Mesenchymal stem cell (in vitro differentiated cells and primary cell): ENCODE measurements at regions not wholly inside any gene's neighbourhood (a gene's known extent, or its start where the extent isn't known, plus 50 kb on each side); places are given as distances from the start of the nearest gene placed in this dataset.

Experiments
- DNase-seq: peaks from one replicate; pipeline ENCODE4 v3.0.0-alpha.2; 2013
- H2AFZ ChIP-seq: one replicate; pipeline ENCODE4 v1.6.1; 2013; ENCODE audit warnings: low read depth, mild to moderate bottlenecking, control low read depth, inconsistent platforms, low read length, moderate library complexity
- H2AK5ac ChIP-seq: 2 replicates; pipeline ENCODE4 v1.6.1; 2013; ENCODE audit warnings: low read length, moderate library complexity, mild to moderate bottlenecking, inconsistent platforms; ENCODE audit not compliant: severe bottlenecking
- H2BK120ac ChIP-seq: one replicate; pipeline ENCODE4 v1.6.1; 2013; ENCODE audit warnings: low read depth, mild to moderate bottlenecking, inconsistent platforms, low read length, moderate library complexity
- H2BK12ac ChIP-seq, 2 experiments: one replicate each; pipeline ENCODE4 v1.6.1; 2013; ENCODE audit warnings: inconsistent platforms in 2 of 2, low read length in 2 of 2, mild to moderate bottlenecking in 2 of 2, moderate library complexity in 2 of 2, control low read depth in 1 of 2
- H2BK15ac ChIP-seq: one replicate; pipeline ENCODE4 v1.6.1; 2013; ENCODE audit warnings: mild to moderate bottlenecking, low read depth, inconsistent platforms; ENCODE audit not compliant: poor library complexity, severe bottlenecking
- H2BK5ac ChIP-seq: 2 replicates; pipeline ENCODE4 v1.6.1; 2013; ENCODE audit warnings: low read depth, mild to moderate bottlenecking, low read length, control low read depth, inconsistent platforms; ENCODE audit not compliant: poor library complexity, severe bottlenecking
- H3K14ac ChIP-seq, 2 experiments: one replicate each; pipeline ENCODE4 v1.6.1; 2013; ENCODE audit warnings: inconsistent platforms in 2 of 2, low read length in 2 of 2, control low read depth in 1 of 2, mild to moderate bottlenecking in 1 of 2, moderate library complexity in 1 of 2
- H3K18ac ChIP-seq, 2 experiments: one replicate each; pipeline ENCODE4 v1.6.1; 2013; ENCODE audit warnings: inconsistent platforms in 2 of 2, low read length in 2 of 2, control low read depth in 1 of 2, low read depth in 1 of 2, mild to moderate bottlenecking in 1 of 2
- H3K23ac ChIP-seq, 2 experiments: one replicate each; pipeline ENCODE4 v1.6.1; 2013; ENCODE audit warnings: inconsistent platforms in 2 of 2, low read length in 2 of 2, mild to moderate bottlenecking in 2 of 2, moderate library complexity in 2 of 2, control low read depth in 1 of 2
- H3K27ac ChIP-seq: 2 replicates; pipeline ENCODE4 v1.5.1; 2013; ENCODE audit warnings: mild to moderate bottlenecking, moderate library complexity, low read length, control low read depth, inconsistent platforms; ENCODE audit not compliant: poor library complexity, severe bottlenecking
- H3K27me3 ChIP-seq, 2 experiments: 2 replicates each; pipeline versions ENCODE4 v1.6.1 to v1.7.0; 2013; ENCODE audit warnings: low read length in 2 of 2, mild to moderate bottlenecking in 2 of 2, moderate library complexity in 2 of 2, control low read depth in 1 of 2, inconsistent platforms in 1 of 2; ENCODE audit not compliant: control insufficient read depth in 1 of 2, insufficient read depth in 1 of 2
- H3K36me3 ChIP-seq, 2 experiments: 2 replicates each; pipeline versions ENCODE4 v1.6.1 to v1.7.0; 2013; ENCODE audit warnings: low read length in 2 of 2, control low read depth in 1 of 2, inconsistent platforms in 1 of 2, low read depth in 1 of 2, mild to moderate bottlenecking in 1 of 2; ENCODE audit not compliant: insufficient read depth in 2 of 2, control insufficient read depth in 1 of 2
- H3K4ac ChIP-seq, 2 experiments: one replicate each; pipeline ENCODE4 v1.6.1; 2013; ENCODE audit warnings: inconsistent platforms in 2 of 2, low read length in 2 of 2, mild to moderate bottlenecking in 2 of 2, moderate library complexity in 2 of 2, control low read depth in 1 of 2, low read depth in 1 of 2
- H3K4me1 ChIP-seq: 2 replicates; pipeline ENCODE4 v1.6.1; 2013; ENCODE audit warnings: low read depth, low read length, control low read depth; ENCODE audit not compliant: control insufficient read depth, insufficient read depth
- H3K4me2 ChIP-seq: 2 replicates; pipeline ENCODE4 v1.6.1; 2013; ENCODE audit warnings: low read length, mild to moderate bottlenecking, inconsistent platforms; ENCODE audit not compliant: poor library complexity, severe bottlenecking
- H3K4me3 ChIP-seq, 2 experiments: 2 replicates each; pipeline versions ENCODE4 v1.5.1 to v1.7.0; 2013; ENCODE audit warnings: low read length in 2 of 2, mild to moderate bottlenecking in 2 of 2, control low read depth in 1 of 2, low read depth in 1 of 2; ENCODE audit not compliant: insufficient read depth in 1 of 2
- H3K79me1 ChIP-seq: replicated peaks from 2 replicates; pipeline ENCODE4 v1.6.1; 2013; ENCODE audit warnings: mild to moderate bottlenecking, control low read depth, low read length, inconsistent platforms; ENCODE audit not compliant: poor library complexity, severe bottlenecking
- H3K9ac ChIP-seq: 2 replicates; pipeline ENCODE4 v1.7.0; 2013; ENCODE audit warnings: mild to moderate bottlenecking, low read length, moderate library complexity
- H3K9me3 ChIP-seq: 2 replicates; pipeline ENCODE4 v1.7.0; 2013; ENCODE audit warnings: mild to moderate bottlenecking, low read length; ENCODE audit not compliant: control insufficient read depth
- H4K8ac ChIP-seq: one replicate; pipeline ENCODE4 v1.6.1; 2013; ENCODE audit warnings: inconsistent platforms, mild to moderate bottlenecking, low read length, moderate library complexity
- H4K91ac ChIP-seq: one replicate; pipeline ENCODE4 v1.6.1; 2013; ENCODE audit warnings: mild to moderate bottlenecking, low read length, inconsistent platforms
- WGBS: methylation state at CpG from one replicate; pipeline ENCODE4 v1.1.7; 2013; ENCODE audit warnings: mixed read lengths; 5-methylcytosine and 5-hydroxymethylcytosine counted together

- Histone ChIP-seq H3K4me3 (no peak overlapping the region), H3K23ac (no peak overlapping the region), H4K8ac (no peak overlapping the region), H3K79me1 (no peaks in the 10 kb centered on the region), H2AK5ac (no peak overlapping the region), H3K18ac (no peak overlapping the region), H4K91ac (no peak overlapping the region), H3K27me3 (no peaks in the 10 kb centered on the region), H3K9ac (no peak overlapping the region), H3K4ac (no peak overlapping the region), H3K4me2 (no peak overlapping the region), H3K27ac (no peak overlapping the region), H3K14ac (no peak overlapping the region), H3K4me1 (no peaks in the 10 kb centered on the region), H2AFZ (no peak overlapping the region), H3K36me3 (no peaks in the 10 kb centered on the region), H2BK15ac (no peak overlapping the region), H2BK5ac (no peak overlapping the region), H2BK12ac (no peak overlapping the region), H3K9me3 (no peaks in the 10 kb centered on the region), H2BK120ac (no peak overlapping the region)
- WGBS, result 39% methylated on average over 5 of the region's 5 CpGs
- no peak for DNase-seq
Measured at GRCh38 chr12:17976202-17976601, 113.8 kb downstream of the RERGL start.

- Histone ChIP-seq H2BK12ac (no peak overlapping the region), H3K79me1 (no peaks in the 10 kb centered on the region), H4K8ac (no peak overlapping the region), H3K18ac (no peak overlapping the region), H3K9ac (no peak overlapping the region), H2AK5ac (no peak overlapping the region), H2BK120ac (no peak overlapping the region), H3K4ac (no peak overlapping the region), H3K36me3 (no peaks in the 10 kb centered on the region), H2BK5ac (no peak overlapping the region), H3K4me3 (no peak overlapping the region), H2BK15ac (no peak overlapping the region), H3K9me3 (no peaks in the 10 kb centered on the region), H4K91ac (no peak overlapping the region), H3K27ac (no peak overlapping the region), H3K4me2 (no peak overlapping the region), H2AFZ (no peak overlapping the region), H3K23ac (no peak overlapping the region), H3K14ac (no peak overlapping the region), H3K4me1 (no peaks in the 10 kb centered on the region), H3K27me3 (no peaks in the 10 kb centered on the region)
- WGBS, result 72% methylated on average over 1 of the region's 1 CpG
- no peak for DNase-seq
Measured at GRCh38 chr12:17975763-17976162, 114.2 kb downstream of the RERGL start.

- Histone ChIP-seq H2BK5ac (no peak overlapping the region), H4K8ac (no peak overlapping the region), H4K91ac (no peak overlapping the region), H3K36me3 (no peaks in the 10 kb centered on the region), H2BK12ac (no peak overlapping the region), H2AK5ac (no peak overlapping the region), H3K79me1 (no peaks in the 10 kb centered on the region), H3K4me2 (no peak overlapping the region), H3K4me3 (no peak overlapping the region), H3K18ac (no peak overlapping the region), H3K4ac (no peak overlapping the region), H2AFZ (no peak overlapping the region), H3K14ac (no peak overlapping the region), H3K27me3 (no peaks in the 10 kb centered on the region), H3K9ac (no peak overlapping the region), H3K27ac (no peak overlapping the region), H3K4me1 (no peaks in the 10 kb centered on the region), H2BK15ac (no peak overlapping the region), H3K23ac (no peak overlapping the region), H2BK120ac (no peak overlapping the region), H3K9me3 (no peaks in the 10 kb centered on the region)
- 88% methylated on average over 2 of the region's 2 CpGs for WGBS
- DNase-seq, result no peak
Measured at GRCh38 chr12:17975239-17975638, 114.8 kb downstream of the RERGL start.

- no peak for DNase-seq
- H2BK120ac ChIP-seq, result no peak overlapping the region
- no peak overlapping the region for H2AFZ ChIP-seq
- H3K4ac ChIP-seq, result no peak overlapping the region
- no peak overlapping the region for H3K4me2 ChIP-seq
- peak overlapping the region; percentile 15 for H3K9ac ChIP-seq
- no peaks in the 10 kb centered on the region for H3K36me3 ChIP-seq
- no peak overlapping the region for H2BK5ac ChIP-seq
- no peak overlapping the region for H3K4me3 ChIP-seq
- WGBS, result no CpG with 5 or more reads among the region's 1 CpG
- no peak overlapping the region for H2AK5ac ChIP-seq
- H4K8ac ChIP-seq, result no peak overlapping the region
- no peak overlapping the region for H3K27ac ChIP-seq
- H3K4me1 ChIP-seq, result no peaks in the 10 kb centered on the region
- peaks cover 3% of the 10 kb centered on the region for H3K9me3 ChIP-seq
- H3K18ac ChIP-seq, result no peak overlapping the region
- H2BK15ac ChIP-seq, result no peak overlapping the region
- no peak overlapping the region for H2BK12ac ChIP-seq
- no peaks in the 10 kb centered on the region for H3K79me1 ChIP-seq
- H3K27me3 ChIP-seq, result no peaks in the 10 kb centered on the region
- no peak overlapping the region for H3K23ac ChIP-seq
- H4K91ac ChIP-seq, result no peak overlapping the region
- H3K14ac ChIP-seq, result no peak overlapping the region
Measured at GRCh38 chr12:17971850-17972249, 118.1 kb downstream of the RERGL start.
